B cell (primary cell): ENCODE measurements at regions not wholly inside any gene's neighbourhood (a gene's known extent, or its start where the extent isn't known, plus 50 kb on each side); places are given as distances from the start of the nearest gene placed in this dataset.

Experiments used
- CTCF ChIP-seq: fragments of 200-600 bp; IDR thresholded peaks from one replicate; pipeline ENCODE4 v1.8.0; 2022; ENCODE audit warnings: antibody characterized with exemption, mild to moderate bottlenecking
- EZH2 ChIP-seq: IDR thresholded peaks from 2 replicates; pipeline ENCODE4 v1.6.1; 2012; ENCODE audit warnings: borderline replicate concordance, low read depth, mild to moderate bottlenecking, moderate library complexity, low read length; ENCODE audit not compliant: insufficient read depth, poor library complexity, severe bottlenecking

GRCh38 chr11:13152264-13152663 is 125.3 kb upstream of the BMAL1 start:
- TF ChIP-seq CTCF (no peak), EZH2 (no peak)
